Endothelial cell of umbilical vein (primary cell): ENCODE measurements at regions not wholly inside any gene's neighbourhood (a gene's known extent, or its start where the extent isn't known, plus 50 kb on each side); places are given as distances from the start of the nearest gene placed in this dataset.

Experiments
- BruUV-seq: library from RNA; stranded (reverse); fragments of 400-500 nt; replicated peaks from 2 replicates; lab custom pipeline; 2021; lab: Mats Ljungman, UMichigan
- CTCF ChIA-PET: fragments of 300-600, 350-600 bp; sonication (Branson Sonifier 250); formaldehyde crosslinking; loops from one replicate; lab custom pipeline; 2021; ENCODE audit warnings: antibody characterized with exemption, inconsistent platforms; lab: Charles Lee
- POLR2A ChIA-PET: fragments of 300-600, 350-600 bp; sonication (Branson Sonifier 250); formaldehyde crosslinking; loops from one replicate; lab custom pipeline; 2021; ENCODE audit warnings: antibody characterized with exemption, inconsistent platforms; lab: Charles Lee
- DNase-seq: peaks from one replicate; pipeline ENCODE4 v3.0.0-alpha.2; 2011; ENCODE audit warnings: low read depth, low spot score
- FAIRE-seq: peaks from 2 replicates; lab custom pipeline; 2011; peaks lifted over from hg19 to GRCh38; lab: Jason Lieb, UNC
- H2AFZ ChIP-seq: 2 replicates; pipeline ENCODE4 v1.6.0; 2012; ENCODE audit warnings: low read depth, low read length, control low read depth, inconsistent platforms
- H3K27ac ChIP-seq: 2 replicates; pipeline ENCODE4 v1.5.1; 2011; ENCODE audit warnings: low read depth, mild to moderate bottlenecking, control low read depth, low read length, moderate library complexity; ENCODE audit not compliant: insufficient read depth
- H3K27me3 ChIP-seq, 2 experiments: 2 replicates each; pipeline versions ENCODE4 v1.6.0 to v1.6.1; 2011; ENCODE audit warnings: low read length in 2 of 2, mixed read lengths in 1 of 2; ENCODE audit not compliant: control insufficient read depth in 2 of 2, insufficient read depth in 2 of 2
- H3K36me3 ChIP-seq, 2 experiments: 2 replicates in 1 of 2; 3 replicates in 1 of 2; pipeline ENCODE4 v1.5.1; 2011; ENCODE audit warnings: low read length in 2 of 2, mild to moderate bottlenecking in 1 of 2, moderate library complexity in 1 of 2; ENCODE audit not compliant: control insufficient read depth in 2 of 2, insufficient read depth in 2 of 2; ENCODE audit errors: extremely low read depth in 1 of 2
- H3K4me1 ChIP-seq: 3 replicates; pipeline ENCODE4 v1.5.1; 2011; ENCODE audit warnings: mild to moderate bottlenecking, low read length; ENCODE audit not compliant: control insufficient read depth, insufficient read depth; ENCODE audit errors: extremely low read depth
- H3K4me2 ChIP-seq: 2 replicates; pipeline ENCODE4 v1.6.1; 2011; ENCODE audit warnings: low read length, control low read depth, mixed read lengths; ENCODE audit not compliant: insufficient read depth
- H3K4me3 ChIP-seq, 3 experiments: fragments of 200-600 bp in 1 of 3; sonication (generic), shearing (Covaris generic) in 1 of 3; replicated peaks in 1 of 3; 2 replicates each; pipeline ENCODE4 v1.5.1; 2011 to 2016; ENCODE audit warnings: control low read depth in 3 of 3, low read length in 3 of 3, mild to moderate bottlenecking in 2 of 3, inconsistent platforms in 1 of 3, low read depth in 1 of 3, moderate library complexity in 1 of 3; ENCODE audit not compliant: insufficient read depth in 1 of 3
- H3K79me2 ChIP-seq: 2 replicates; pipeline ENCODE4 v1.6.0; 2012; ENCODE audit warnings: low read length, inconsistent platforms; ENCODE audit not compliant: control insufficient read depth, insufficient read depth
- H3K9ac ChIP-seq: replicated peaks from 2 replicates; pipeline ENCODE3; 2011; ENCODE audit warnings: low read length, control low read depth; ENCODE audit not compliant: insufficient read depth; ENCODE audit errors: extremely low read depth
- H3K9me1 ChIP-seq: replicated peaks from 3 replicates; pipeline ENCODE4 v1.6.0; 2011; ENCODE audit warnings: mild to moderate bottlenecking, low read length; ENCODE audit not compliant: control insufficient read depth, insufficient read depth; ENCODE audit errors: extremely low read depth
- H3K9me3 ChIP-seq: replicated peaks from 2 replicates; pipeline ENCODE4 v1.5.1; 2012; ENCODE audit warnings: low read length, inconsistent platforms; ENCODE audit not compliant: control insufficient read depth, insufficient read depth
- H4K20me1 ChIP-seq: replicated peaks from 2 replicates; pipeline ENCODE3; 2011; ENCODE audit warnings: mild to moderate bottlenecking, low read length; ENCODE audit not compliant: control insufficient read depth, insufficient read depth; ENCODE audit errors: extremely low read depth
- EZH2 ChIP-seq: IDR thresholded peaks from 2 replicates; pipeline ENCODE4 v1.6.1; 2012; ENCODE audit warnings: borderline replicate concordance, low read depth, mild to moderate bottlenecking, moderate library complexity, low read length, inconsistent platforms; ENCODE audit not compliant: severe bottlenecking
- FOS ChIP-seq: IDR thresholded peaks from 2 replicates; pipeline ENCODE4 v1.6.1; 2011; ENCODE audit warnings: mild to moderate bottlenecking, low read length, moderate library complexity, borderline replicate concordance; ENCODE audit not compliant: insufficient read depth
- GATA2 ChIP-seq: IDR thresholded peaks from 2 replicates; pipeline ENCODE4 v1.7.0; 2011; ENCODE audit warnings: low read depth, mild to moderate bottlenecking, moderate library complexity, mixed read lengths, low read length; ENCODE audit not compliant: insufficient read length, insufficient read depth
- JUN ChIP-seq: IDR thresholded peaks from 2 replicates; pipeline ENCODE4 v1.6.1; 2011; ENCODE audit warnings: borderline replicate concordance, low read depth; ENCODE audit not compliant: insufficient read length, insufficient read depth
- MAX ChIP-seq: IDR thresholded peaks from 2 replicates; pipeline ENCODE4 v1.6.1; 2011; ENCODE audit not compliant: insufficient read depth, insufficient read length
- MYC ChIP-seq: IDR thresholded peaks from one replicate; pipeline ENCODE4 v1.6.1; 2011; ENCODE audit warnings: mild to moderate bottlenecking, low read depth, low read length
- POLR2A ChIP-seq: IDR thresholded peaks from 2 replicates; pipeline ENCODE4 v1.6.1; 2012; ENCODE audit warnings: low read depth, mild to moderate bottlenecking, control low read depth, low read length
- POLR2AphosphoS5 ChIP-seq: IDR thresholded peaks from 2 replicates; pipeline ENCODE4 v1.6.1; 2012; ENCODE audit warnings: low read depth, mild to moderate bottlenecking, control low read depth, low read length, moderate library complexity; ENCODE audit not compliant: insufficient read depth
- dilution Hi-C: fragments of 300-500 bp; cut with MboI; formaldehyde crosslinking; loops from one replicate; pipeline ENCODE4 v1.15.0; 2019; ENCODE audit warnings: low sequenced_read_pairs; ENCODE audit not compliant: extremely low pct_ligation_motif_present
- intact Hi-C: fragments of 100-400 bp; cut with micrococcal nuclease; formaldehyde crosslinking; loops from one replicate; pipeline ENCODE4 v1.10.0; 2022
- TF ChIP-seq, protein P1 (sequence below), 2 donors: IDR thresholded peaks; 1 replicate in 1 of 2; 2 replicates in 1 of 2; pipeline ENCODE4 v1.5.1; 2011; ENCODE audit warnings: low read length in 2 of 2, mild to moderate bottlenecking in 2 of 2, moderate library complexity in 2 of 2, control low read depth in 1 of 2, inconsistent platforms in 1 of 2, low read depth in 1 of 2; ENCODE audit not compliant: insufficient read depth in 1 of 2; ENCODE audit errors: extremely low read depth in 1 of 2

- Histone ChIP-seq H3K27ac (no peak overlapping the region), H3K9me1 (no peaks in the 10 kb centered on the region), H4K20me1 (no peaks in the 10 kb centered on the region), H3K27me3 (no peaks in the 10 kb centered on the region), H3K4me3 (no peak overlapping the region), H3K4me1 (no peaks in the 10 kb centered on the region), H3K9me3 (peaks cover 14% of the 10 kb centered on the region), H3K9ac (no peak overlapping the region), H3K36me3 (no peaks in the 10 kb centered on the region), H3K4me2 (no peak overlapping the region), H3K79me2 (no peaks in the 10 kb centered on the region), H2AFZ (no peak overlapping the region)
- TF ChIP-seq, protein P1, sequence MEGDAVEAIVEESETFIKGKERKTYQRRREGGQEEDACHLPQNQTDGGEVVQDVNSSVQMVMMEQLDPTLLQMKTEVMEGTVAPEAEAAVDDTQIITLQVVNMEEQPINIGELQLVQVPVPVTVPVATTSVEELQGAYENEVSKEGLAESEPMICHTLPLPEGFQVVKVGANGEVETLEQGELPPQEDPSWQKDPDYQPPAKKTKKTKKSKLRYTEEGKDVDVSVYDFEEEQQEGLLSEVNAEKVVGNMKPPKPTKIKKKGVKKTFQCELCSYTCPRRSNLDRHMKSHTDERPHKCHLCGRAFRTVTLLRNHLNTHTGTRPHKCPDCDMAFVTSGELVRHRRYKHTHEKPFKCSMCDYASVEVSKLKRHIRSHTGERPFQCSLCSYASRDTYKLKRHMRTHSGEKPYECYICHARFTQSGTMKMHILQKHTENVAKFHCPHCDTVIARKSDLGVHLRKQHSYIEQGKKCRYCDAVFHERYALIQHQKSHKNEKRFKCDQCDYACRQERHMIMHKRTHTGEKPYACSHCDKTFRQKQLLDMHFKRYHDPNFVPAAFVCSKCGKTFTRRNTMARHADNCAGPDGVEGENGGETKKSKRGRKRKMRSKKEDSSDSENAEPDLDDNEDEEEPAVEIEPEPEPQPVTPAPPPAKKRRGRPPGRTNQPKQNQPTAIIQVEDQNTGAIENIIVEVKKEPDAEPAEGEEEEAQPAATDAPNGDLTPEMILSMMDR (IDR thresholded peaks at IDR 0.05; ENCODE audit: extremely low read depth in 1 of 2, insufficient read depth in 1 of 2, low read depth in 1 of 2, low read length in 2 of 2), result no peak
- TF ChIP-seq POLR2AphosphoS5 (no peak), GATA2 (no peak)
- dilution Hi-C loops, result no loop called here
- ChIA-PET CTCF (no interaction called here), POLR2A (no interaction called here)
- DNase-seq (no peak), FAIRE-seq (no peak)
- BruUV-seq, result no TSS peak
- intact Hi-C loops, result no loop called here
Observed at GRCh38 chr16:79466111-79466510, 134.4 kb downstream of the MAF start.

GRCh38 chr16:79463841-79464240, 136.7 kb downstream of the MAF start:
- POLR2A ChIA-PET, result no interaction called here
- Histone ChIP-seq H3K9ac (no peak overlapping the region), H3K4me3 (no peak overlapping the region), H2AFZ (no peak overlapping the region), H4K20me1 (no peaks in the 10 kb centered on the region), H3K4me1 (no peaks in the 10 kb centered on the region), H3K27me3 (no peaks in the 10 kb centered on the region), H3K27ac (no peak overlapping the region), H3K9me1 (no peaks in the 10 kb centered on the region), H3K36me3 (no peaks in the 10 kb centered on the region), H3K79me2 (no peaks in the 10 kb centered on the region), H3K9me3 (peaks cover 9% of the 10 kb centered on the region), H3K4me2 (no peak overlapping the region)
- intact Hi-C loops, result no loop called here
- dilution Hi-C loops, result no loop called here
- no peak for DNase-seq
- FAIRE-seq, result no peak
- BruUV-seq, result no TSS peak
- CTCF ChIA-PET, result no interaction called here
- TF ChIP-seq MAX (no peak), EZH2 (no peak), POLR2AphosphoS5 (no peak), POLR2A (no peak), JUN (no peak), GATA2 (no peak), MYC (no peak), FOS (no peak)
- TF ChIP-seq, protein P1 (IDR thresholded peaks at IDR 0.05; ENCODE audit: extremely low read depth in 1 of 2, insufficient read depth in 1 of 2, low read depth in 1 of 2, low read length in 2 of 2), result no peak
